HT1080 (cell line): ENCODE measurements at regions not wholly inside any gene's neighbourhood (a gene's known extent, or its start where the extent isn't known, plus 50 kb on each side); places are given as distances from the start of the nearest gene placed in this dataset.
"Not testable (repeated sequence)": the region's sequence is repeated elsewhere in the genome, so short reads cannot be mapped to it uniquely, and the experiment has no call there.

ENCODE experiments used
- DNase-seq: peaks from one replicate; pipeline ENCODE4 v3.0.0-alpha.2; 2015; ENCODE audit warnings: low read depth

- no peak for DNase-seq
These were observed 261.2 kb downstream of the CBLL2 start for GRCh38 chrX:22533898-22534297.

- peak; percentile 77 for DNase-seq
These were observed 261.9 kb downstream of the CBLL2 start for GRCh38 chrX:22534643-22535042.

- DNase-seq: no peak
These were observed 264.1 kb downstream of the CBLL2 start for GRCh38 chrX:22536746-22537304.

- peak; percentile 6 for DNase-seq
These were observed 265.9 kb downstream of the CBLL2 start for GRCh38 chrX:22538580-22538979.

- DNase-seq: peak; percentile 32
These were observed 269.2 kb downstream of the CBLL2 start for GRCh38 chrX:22541926-22542325.

GRCh38 chrX:22542641-22543040 lies 269.9 kb downstream of the CBLL2 start:
- peak; percentile 15 for DNase-seq

- peak; percentile 15 for DNase-seq
These were observed 286.8 kb downstream of the CBLL2 start for GRCh38 chrX:22559506-22559905.

GRCh38 chrX:22575161-22575845 lies 302.6 kb downstream of the CBLL2 start:
- DNase-seq: peak; percentile 43

- peak; percentile 57 for DNase-seq
These were observed 304.5 kb downstream of the CBLL2 start for GRCh38 chrX:22577181-22577580.

GRCh38 chrX:22585831-22586230 lies 313.1 kb downstream of the CBLL2 start:
- no peak for DNase-seq

GRCh38 chrX:22589845-22590244 lies 317.1 kb downstream of the CBLL2 start:
- DNase-seq: no peak

GRCh38 chrX:22594766-22595165 lies 322.1 kb downstream of the CBLL2 start:
- no peak for DNase-seq

GRCh38 chrX:22603060-22603459 lies 330.3 kb downstream of the CBLL2 start:
- DNase-seq: no peak

GRCh38 chrX:22609452-22609851 lies 336.7 kb downstream of the CBLL2 start:
- not testable (repeated sequence) for DNase-seq

- DNase-seq: no peak
These were observed 344.2 kb downstream of the CBLL2 start for GRCh38 chrX:22616867-22617266.

GRCh38 chrX:22627576-22627975 lies 354.9 kb downstream of the CBLL2 start:
- no peak for DNase-seq

- DNase-seq: no peak
These were observed 355.6 kb downstream of the CBLL2 start for GRCh38 chrX:22628275-22628674.

- DNase-seq: peak; percentile 36
These were observed 356.5 kb downstream of the CBLL2 start for GRCh38 chrX:22629105-22629725.

- DNase-seq: peak; percentile 37
These were observed 361.4 kb downstream of the CBLL2 start for GRCh38 chrX:22634083-22634482.

- no peak for DNase-seq
These were observed 362.0 kb downstream of the CBLL2 start for GRCh38 chrX:22634751-22635150.

- no peak for DNase-seq
These were observed 351.5 kb upstream of the DDX53 start for GRCh38 chrX:22648281-22648680.

- no peak for DNase-seq
These were observed 349.1 kb upstream of the DDX53 start for GRCh38 chrX:22650691-22651090.

- no peak for DNase-seq
These were observed 347.2 kb upstream of the DDX53 start for GRCh38 chrX:22652596-22652995.
